Left colon (tissue), 2 donors: ENCODE measurements at regions not wholly inside any gene's neighbourhood (a gene's known extent, or its start where the extent isn't known, plus 50 kb on each side); places are given as distances from the start of the nearest gene placed in this dataset.
A peak's percentile ranks its signal among the peaks of the same experiment; 100 is the strongest.
"Not testable (repeated sequence)": the region's sequence is repeated elsewhere in the genome, so short reads cannot be mapped to it uniquely, and the experiment has no call there.

Experiments
- ATAC-seq: fragments of 200-7000 bp; cut with Tn5 transposase; one replicate; pipeline ENCODE4 v1.9.1; 2020; ENCODE audit warnings: mild to moderate bottlenecking, moderate library complexity
- DNase-seq, 2 donors: peaks; one replicate each; pipeline ENCODE4 v3.0.0-alpha.2; 2020
- intact Hi-C, 2 donors: fragments of 100-400 bp; cut with DNase I in 1 of 2; cut with micrococcal nuclease in 1 of 2; formaldehyde crosslinking; loops; one replicate each; pipeline versions ENCODE4 v1.11.2 to v1.14.0; 2022; cut with DNase I, micrococcal nuclease
- donor health status: DM: no; HTN: no; CAD: no.
- donor health status: DM: yes; HTN: yes; CAD: no.

- DNase-seq (peak; percentile 70 to 82), ATAC-seq (peak; percentile 87)
- intact Hi-C loops: not testable (repeated sequence)
Measured at GRCh38 chr16:22436823-22437652, 62.6 kb upstream of the CDR2 start.

DNA sequence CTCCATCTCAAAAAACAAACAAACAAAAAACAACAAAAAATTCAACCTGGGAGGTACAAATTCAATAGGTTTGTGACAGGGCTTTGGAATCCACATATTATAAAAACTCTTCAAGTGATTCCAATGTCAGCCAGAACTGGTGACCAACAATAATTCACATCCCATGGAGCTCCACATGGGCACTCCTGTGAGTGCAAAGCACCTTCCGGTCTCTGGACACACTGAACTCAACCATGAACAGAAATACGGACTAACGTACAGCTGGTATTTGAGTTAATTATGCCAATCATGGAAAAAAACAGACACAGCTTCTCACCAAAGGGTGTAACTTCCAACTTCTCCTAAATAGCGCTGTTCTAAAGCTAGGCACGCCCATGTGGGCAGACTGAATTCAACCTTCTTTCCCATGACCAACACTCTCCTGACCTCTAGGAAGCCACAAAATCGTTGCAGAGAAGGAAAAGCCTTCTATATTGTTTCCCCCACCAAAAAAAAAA, 62.0 kb upstream of the CDR2 start:
- intact Hi-C loops, DNase-seq: not testable (repeated sequence)
- peak; percentile 67 for ATAC-seq

DNA sequence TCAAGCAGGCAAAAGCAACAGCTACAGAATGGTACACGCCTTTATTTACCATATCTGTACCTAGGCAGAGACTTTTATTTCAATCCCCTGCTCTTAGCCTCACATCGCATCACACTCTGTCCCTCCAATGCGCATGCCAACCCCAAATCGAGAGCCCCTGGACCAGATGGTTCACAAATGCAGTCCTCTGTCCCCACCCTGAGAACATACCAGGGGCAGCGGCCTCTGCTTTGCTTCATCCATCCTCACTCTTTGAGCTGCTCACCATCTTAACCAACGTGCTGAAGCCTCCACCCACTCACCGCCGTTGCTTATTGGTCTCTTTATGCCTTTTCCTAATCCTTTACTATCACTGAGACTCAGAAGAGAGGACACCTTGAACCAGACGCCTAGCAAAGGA, 56.9 kb upstream of the CDR2 start:
- peak; percentile 44 for ATAC-seq
- DNase-seq, intact Hi-C loops: not testable (repeated sequence)

DNA sequence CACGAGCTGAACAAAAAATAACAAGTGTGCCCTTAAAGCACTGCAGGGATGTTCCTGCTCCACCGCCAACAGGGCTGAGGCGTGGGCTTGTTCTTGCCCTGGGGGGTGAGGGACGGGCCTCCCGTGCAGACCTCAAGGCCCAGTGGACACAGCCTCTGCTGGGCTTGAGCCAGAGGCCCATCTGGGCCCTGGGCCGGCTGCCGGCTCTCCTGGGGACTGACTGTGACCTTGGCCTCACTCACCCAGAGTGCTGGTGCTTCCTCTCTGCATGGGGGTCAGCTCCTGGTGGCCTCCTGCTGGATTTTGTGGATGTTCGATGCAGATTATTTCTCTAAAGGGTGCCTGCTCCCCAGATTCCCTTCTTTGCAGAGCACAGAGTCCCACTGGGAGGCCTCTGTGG, 54.2 kb upstream of the CDR2 start:
- no peak for ATAC-seq
- intact Hi-C loops: no loop called here
- DNase-seq: no peak

DNA sequence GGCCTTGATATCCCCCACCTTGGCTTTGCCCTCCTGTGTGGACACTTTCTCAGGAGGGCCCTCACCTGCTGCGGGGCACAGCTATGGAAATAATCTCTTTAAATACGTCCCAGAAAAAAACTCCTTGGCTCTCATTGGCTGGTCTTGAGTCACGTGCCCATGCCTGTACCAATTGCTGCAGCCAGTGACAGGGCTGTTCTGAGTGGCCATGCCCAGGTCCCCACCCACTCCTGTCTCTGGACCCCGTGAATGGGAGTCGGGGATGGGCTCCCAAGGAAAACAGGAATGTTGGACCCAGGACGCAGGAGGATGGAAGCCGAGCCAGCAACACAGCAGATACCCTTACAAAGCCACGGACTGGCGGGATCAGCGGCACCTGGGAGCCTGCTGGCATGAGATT, 53.1 kb upstream of the CDR2 start:
- ATAC-seq: no peak
- no peak for DNase-seq
- intact Hi-C loops: no loop called here

DNA sequence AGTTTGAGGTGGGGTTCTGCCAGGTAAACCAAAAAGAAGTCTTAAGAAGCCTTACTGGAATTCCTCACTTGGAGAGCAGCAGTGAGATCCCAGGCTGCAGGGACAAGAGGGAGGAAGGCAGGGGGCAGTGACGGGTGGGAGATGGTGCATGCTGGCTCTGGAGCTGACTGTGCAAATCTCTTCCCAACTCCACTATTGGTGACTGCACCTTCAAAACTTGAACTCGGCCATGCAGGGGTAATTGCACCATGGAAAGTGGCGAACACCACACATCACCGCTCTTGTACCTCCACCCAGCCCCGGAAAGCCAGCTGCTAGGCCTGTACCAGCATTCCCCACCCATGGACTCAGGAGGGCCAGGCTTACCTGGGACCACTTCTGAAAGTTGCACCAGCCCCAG, 51.4 kb upstream of the CDR2 start:
- no peak for DNase-seq
- intact Hi-C loops: no loop called here
- no peak for ATAC-seq

GRCh38 chr16:22425036-22425801, 50.8 kb upstream of the CDR2 start:
- intact Hi-C loops: no loop called here
- peak in 1 of 2 donors; percentile 18 for DNase-seq

DNA sequence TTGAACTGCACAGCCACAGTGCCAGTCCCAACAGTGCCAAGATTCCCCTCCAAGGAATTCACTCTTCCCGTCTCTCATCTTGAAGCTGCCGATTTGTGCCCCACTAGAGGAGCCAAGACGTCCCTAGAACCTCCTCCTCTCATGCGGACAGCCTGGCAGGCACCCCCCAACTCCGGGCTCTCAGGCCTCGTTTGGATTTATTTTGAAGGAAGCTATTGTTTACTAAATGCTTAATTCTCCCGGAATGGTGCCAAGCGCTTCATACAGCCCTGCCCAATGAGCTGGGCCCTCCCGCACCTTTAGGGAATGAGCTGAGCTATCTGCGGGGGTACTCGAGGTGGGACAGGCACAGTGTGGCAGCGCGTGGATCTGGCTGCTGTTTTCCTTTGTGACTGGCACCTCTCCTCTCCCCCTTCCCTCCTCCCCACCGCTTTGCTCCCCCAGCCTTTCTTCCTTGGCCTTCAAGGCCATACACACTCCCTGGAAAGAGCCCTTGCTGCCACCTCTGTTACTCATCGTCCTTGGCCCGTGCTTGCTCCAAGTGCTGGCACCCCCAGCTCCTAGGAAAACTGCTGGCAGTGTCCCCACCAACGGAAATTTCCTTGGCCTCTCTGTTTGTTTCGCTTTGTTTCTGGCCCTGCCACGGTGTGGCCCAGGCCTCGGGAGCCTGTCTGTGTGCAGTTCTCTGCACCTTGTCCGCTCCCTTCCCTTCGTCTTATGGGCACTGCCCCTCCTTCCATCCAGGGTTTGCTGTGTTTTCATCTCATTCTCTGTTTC, 49.9 kb upstream of the CDR2 start:
- DNase-seq: peak in 1 of 2 donors; percentile 18
- peak; percentile 21 for ATAC-seq
- intact Hi-C loops: no loop called here

More at GRCh38 chr16:22425036-22425801, 50.8 kb upstream of the CDR2 start:
- no peak for ATAC-seq
